ENCODE measurements at regions not wholly inside any gene's neighbourhood (a gene's known extent, or its start where the extent isn't known, plus 50 kb on each side); places are given as distances from the start of the nearest gene placed in this dataset.

DNA sequence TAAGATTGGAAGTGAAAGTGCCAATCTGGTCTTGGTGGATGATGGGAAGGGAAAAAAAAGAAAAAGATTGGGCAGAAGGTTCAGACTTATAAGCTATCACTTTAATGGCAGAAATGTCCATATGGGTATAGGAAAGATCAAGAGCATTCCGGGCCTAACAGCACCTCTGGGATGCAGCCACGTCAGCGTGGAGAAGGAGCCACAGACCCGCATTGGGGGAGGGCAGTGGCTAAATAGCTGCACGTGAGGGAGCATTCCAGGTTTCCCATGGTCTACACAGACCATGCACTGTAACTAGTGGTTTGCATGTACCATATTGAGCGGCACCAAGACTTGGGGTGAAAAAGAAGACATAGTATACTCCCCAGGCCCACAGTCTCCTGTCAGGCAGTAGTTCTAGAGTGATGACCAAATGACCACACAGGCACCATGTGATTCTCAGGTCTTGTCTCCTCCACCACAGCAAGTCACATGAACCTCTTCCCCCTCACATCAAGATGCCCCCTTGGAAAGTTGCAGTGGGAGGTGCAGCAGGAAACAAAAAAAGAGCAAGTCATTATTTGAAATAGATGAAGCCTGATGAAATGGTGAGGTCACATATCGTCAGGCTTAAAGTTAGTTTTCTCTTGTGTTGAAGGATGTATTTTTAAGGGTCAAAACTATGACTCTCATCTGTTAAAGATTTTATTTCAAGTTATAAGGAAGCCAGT lies 94.4 kb upstream of the TNFAIP3 start:
- no peak for DNase-seq (ENCODE audit: low read depth in 4 of 4, low spot score in 3 of 4)

DNA sequence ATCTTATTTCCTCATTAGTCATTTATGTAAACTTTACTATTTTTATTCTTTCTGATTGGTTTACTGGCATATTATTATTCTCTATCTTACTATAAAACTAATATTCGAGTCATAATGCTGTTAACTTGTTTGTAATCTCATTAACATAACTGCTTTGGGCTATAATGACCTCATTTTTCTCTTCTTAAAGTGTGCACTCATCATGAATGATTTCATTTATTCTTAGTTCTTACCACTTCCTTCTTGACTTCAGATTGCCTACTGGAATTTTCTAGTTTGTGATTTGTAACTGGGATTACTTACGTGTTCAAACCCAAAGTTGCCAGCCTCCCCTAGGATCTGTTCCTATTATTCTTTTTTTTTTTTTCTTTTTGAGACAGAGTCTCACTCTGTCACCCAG lies 91.8 kb upstream of the TNFAIP3 start:
- no peak for DNase-seq (ENCODE audit: low read depth in 4 of 4, low spot score in 3 of 4)

DNA sequence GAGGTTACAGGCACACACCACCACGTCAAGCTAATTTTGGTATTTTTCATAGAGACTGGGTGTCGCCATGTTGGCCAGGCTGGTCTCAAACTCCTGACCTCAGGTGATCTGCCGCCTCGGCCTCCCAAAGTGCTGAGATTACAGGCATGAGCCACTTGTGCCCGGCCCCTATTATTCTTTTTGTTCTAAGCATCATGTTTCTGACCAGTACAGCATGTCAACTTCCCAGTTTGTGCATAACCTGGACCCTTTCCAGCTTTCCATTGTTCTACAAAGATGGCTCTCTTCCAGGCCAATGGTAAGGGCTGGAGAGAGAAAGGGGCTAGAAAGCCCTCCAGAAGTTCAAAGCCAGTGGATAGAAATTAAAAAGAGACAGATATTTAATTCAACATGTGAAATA lies 91.3 kb upstream of the TNFAIP3 start:
- DNase-seq (ENCODE audit: low read depth in 4 of 4, low spot score in 3 of 4), result no peak

DNA sequence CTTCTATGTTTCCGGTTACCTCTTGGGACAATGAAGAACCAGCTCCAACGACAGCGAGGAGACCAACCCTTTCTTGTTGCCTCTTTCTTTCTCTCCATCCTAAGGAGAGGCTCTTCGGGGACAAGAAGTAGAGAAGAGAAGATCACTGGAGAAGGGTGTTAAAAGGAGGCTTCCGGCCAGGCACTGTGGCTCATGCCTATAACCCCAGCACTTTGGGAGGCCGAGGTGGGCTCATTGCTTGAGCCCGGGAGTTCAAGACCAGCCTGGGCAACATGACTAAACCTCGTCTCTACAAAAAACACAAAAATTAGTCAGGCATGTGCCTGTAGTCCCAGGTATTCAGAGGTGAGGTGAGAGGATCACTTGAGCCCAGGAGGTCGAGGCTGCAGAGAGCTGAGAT lies 90.8 kb upstream of the TNFAIP3 start:
- no peak for DNase-seq (ENCODE audit: low read depth in 4 of 4, low spot score in 3 of 4)

DNA sequence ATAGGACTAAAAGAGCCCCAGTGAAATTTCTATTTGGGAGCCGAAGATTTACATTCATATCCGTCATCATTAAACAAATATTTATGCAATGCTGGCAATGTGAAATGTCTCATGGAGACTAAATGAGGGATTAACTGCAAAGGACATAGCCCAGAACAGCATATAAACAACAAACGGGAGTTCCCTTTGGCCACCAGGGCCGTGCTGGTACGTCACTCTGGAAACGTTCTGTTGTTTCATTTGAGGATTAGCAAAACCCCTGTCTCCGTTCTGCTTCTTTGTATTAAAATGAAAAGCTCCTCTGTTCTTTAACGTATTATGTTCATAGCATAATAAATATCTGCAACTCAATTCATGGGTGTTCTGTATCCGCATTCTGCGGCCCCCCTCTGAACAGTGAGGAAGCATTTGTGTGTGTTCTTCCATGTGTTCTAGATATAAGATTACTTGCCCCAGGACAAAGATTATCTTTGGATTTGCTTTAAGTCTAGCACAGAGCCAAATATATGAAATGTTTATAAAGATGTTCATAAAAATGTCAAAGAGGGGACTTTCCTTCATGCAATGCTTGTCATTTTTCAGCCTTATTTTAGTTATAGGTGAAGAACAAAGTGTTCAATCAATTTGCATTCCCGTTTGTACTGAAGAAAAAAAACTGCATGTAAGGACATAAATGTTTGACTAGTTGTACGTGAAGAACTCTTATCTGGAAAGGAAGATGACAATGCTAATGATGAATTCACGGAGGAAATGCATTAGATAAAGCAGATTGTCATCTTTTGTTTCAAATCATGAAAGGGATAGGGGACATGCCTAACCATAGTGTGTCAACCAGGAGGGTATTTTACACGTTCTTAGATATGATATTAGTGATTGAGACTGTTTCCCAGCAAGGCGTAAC lies 90.0 kb upstream of the TNFAIP3 start:
- DNase-seq (ENCODE audit: low read depth in 4 of 4, low spot score in 3 of 4), result no peak

DNA sequence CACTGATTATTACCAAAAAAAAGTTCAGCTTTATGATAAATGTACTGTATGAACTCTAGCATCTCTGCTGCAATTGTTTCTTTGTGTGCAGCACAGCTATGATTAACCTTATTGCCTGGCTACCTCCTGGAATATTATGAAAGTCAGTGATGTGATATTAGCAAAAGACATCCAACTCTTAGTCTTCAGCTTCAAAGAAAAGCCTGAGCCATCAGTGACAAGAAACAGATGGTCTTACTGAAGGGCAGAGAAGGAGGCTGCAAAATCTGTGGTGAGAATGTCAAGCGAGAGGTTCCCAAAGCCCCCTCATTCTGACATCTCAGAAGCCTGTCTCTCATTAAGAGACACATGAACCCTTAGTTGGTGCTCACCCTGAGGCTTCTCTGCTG lies 89.4 kb upstream of the TNFAIP3 start:
- no peak for DNase-seq (ENCODE audit: low read depth in 4 of 4, low spot score in 3 of 4)

DNA sequence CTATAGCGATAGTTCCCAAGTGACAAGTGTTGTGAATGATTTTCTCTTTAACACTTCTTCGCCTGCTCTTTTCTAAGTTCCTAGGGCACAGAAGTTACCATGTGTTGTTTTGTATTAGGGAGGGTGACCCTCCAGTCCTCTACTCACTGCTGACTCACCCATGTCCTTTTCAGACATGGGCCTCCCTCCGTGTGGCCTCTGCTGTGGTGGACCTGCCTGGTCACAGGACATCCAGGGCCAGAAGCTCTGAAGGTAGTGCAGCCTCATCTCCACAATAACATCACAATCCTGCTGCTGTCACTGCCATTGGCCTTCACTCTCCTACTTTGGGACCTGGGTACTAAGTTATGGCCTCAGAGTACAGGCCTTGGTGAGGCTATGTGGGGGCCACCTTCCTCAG lies 87.1 kb upstream of the TNFAIP3 start:
- no peak for DNase-seq (ENCODE audit: low read depth in 4 of 4, low spot score in 3 of 4)

DNA sequence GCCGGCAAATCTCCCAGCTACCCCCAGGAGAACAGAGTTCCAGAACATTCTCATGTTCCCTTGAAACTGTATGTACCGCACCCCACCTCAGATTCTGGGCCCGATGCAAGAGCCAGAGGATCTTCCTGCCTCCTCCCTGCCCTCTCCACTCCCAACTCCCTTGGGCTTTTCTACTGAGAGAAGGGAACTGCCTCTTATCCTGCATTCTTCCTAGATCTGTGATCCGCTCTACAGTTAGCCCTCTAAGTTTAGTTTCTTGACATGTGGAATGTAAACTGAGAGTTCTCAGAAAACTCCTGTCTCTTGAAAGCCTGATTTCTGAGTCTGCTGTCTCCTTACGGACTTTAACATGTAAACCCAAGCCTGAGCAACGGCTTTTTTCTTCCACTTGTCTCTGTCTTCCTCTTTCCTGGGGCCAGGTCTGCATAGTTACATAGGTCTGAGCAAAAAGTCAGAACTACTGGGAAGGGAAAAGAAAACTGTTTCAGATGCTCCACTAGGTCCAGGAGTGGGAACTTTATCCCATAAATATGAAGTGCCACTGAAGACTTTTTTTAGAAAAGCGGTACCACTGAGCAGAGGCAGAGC lies 86.5 kb upstream of the TNFAIP3 start:
- DNase-seq (ENCODE audit: low read depth in 4 of 4, low spot score in 3 of 4), result no peak

DNA sequence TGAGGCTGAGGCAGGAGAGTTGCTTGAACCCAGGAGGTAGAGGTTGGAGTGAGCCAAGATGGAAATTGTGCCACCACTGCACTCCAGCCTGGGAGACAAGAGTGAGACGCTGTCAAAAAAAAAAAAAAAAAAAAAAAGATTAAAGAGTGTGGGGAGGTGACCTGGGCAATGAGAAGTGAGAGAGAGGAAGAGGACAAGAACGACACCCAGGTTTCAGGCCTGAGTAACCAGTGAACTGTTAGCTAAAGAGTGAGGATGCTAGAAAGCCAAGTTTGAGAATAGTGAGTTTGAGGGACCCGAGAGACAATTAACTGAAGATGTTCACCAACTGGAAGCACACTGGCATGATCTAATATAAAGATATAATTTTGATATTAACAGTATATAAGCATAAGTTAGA lies 85.4 kb upstream of the TNFAIP3 start:
- no peak for DNase-seq (ENCODE audit: low read depth in 4 of 4, low spot score in 3 of 4)

DNA sequence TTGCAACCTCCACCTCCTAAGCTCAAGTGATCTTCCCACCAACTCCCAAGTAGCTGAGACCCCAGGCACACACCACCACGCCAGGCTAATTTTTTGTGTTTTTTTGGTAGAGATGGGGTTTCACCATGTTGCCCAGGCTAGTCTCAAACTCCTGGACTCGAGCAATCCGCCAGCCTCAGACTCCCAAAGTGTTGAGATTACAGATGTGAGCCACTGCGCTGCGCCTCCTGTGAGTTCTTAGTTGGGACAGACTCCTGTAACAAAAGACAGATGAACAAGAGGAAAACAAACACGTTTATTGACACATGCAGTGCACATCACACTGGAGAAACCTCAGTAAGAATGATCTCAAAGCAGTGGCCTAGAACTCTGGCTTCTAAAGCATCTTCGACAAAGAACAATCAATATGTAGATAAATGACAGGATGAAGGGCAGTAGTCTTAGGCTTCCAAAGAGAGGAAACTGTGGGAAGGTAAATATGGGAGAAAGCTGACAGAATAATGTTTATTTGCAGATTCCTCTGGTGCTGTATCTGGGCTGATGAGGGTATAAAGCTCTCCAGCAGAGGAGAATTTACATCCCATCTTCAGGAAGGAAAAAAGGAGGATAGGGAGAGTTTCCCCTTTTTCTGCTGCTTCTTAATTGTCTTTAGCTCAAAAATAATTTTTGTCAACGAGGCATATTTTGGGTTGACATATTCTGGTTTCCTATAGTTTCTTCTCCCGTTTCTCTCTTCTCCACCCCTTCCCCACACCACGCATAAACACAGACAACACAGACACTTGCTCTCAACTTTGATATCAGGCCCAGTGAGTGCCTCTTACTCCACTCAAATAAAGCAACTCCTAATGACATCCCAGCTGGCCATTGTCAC lies 84.7 kb upstream of the TNFAIP3 start:
- no peak for DNase-seq (ENCODE audit: low read depth in 4 of 4, low spot score in 3 of 4)

DNA sequence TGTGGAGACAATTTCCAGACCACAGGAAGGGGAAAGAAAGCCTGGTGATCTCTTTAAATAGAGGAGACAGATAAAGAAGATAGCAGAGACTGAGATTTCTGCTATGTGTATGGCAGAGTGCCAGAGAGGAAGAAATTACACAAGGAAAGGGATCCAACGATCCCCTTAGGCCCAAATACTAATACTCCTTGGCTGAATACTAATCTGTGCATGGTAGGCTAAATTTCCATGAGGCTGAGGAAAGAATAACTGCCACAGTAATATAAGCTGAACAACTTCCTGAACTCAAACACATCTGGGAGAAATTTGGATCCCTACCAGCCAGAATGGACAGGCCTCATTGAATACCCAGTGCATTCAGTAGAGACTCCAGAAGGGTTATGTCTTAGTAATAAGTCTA lies 83.3 kb upstream of the TNFAIP3 start:
- no peak for DNase-seq (ENCODE audit: low read depth in 4 of 4, low spot score in 3 of 4)

DNA sequence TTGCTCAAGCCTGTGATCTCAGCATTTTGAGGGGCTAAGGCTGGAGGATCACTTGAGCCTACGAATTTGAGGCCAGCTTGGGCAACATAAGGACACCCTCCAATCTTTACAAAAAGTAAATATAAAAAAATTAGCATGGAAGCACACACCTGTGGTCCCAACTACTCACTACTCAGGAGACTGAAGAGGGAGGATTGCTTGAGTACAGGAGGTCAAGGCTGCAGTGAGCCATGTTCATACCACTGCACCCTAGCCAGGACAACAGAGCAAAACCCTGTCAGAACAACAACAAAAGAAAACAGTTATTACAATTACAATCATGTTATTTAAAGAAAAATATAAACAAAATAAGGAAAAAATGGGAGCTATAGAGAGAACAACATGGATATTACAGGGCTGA lies 82.5 kb upstream of the TNFAIP3 start:
- DNase-seq (ENCODE audit: low read depth in 4 of 4, low spot score in 3 of 4), result no peak

DNA sequence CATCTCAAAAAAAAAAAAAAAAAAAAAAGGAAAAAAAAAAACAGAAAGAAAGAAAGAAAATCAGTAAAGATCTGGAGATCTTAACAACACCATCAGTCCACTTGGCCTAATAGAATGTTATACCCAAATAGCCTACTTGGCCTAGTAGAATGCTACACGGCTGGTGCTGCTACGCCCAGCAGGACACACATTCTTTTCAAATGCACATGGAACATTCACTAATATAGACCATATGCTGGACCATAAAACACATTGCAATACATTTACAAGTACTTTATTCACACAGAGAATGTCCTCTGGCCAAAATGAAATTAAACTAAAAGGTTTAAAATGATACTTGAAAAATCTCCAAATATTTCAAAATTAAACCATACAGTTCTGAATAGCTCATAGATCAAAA lies 80.0 kb upstream of the TNFAIP3 start:
- DNase-seq (ENCODE audit: low read depth in 4 of 4, low spot score in 3 of 4), result no peak

DNA sequence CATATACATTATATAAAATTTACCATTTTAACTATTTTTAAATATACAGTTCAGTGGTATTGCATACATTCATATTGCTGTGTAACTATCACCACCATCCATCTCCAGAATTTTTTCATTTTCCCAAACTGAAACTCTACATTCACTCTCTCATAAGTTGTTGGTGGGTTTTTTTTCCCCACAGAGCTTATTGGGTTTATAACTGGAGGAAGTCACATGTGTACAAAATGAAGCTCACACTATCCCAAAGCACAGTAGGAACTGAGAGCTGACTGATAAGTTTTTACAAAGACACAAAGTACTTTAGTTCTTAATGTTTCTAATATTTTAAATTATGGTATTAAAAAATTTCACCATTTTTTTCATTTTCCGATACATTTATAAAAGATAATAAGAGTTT lies 78.8 kb upstream of the TNFAIP3 start:
- DNase-seq (ENCODE audit: low read depth in 4 of 4, low spot score in 3 of 4), result no peak

DNA sequence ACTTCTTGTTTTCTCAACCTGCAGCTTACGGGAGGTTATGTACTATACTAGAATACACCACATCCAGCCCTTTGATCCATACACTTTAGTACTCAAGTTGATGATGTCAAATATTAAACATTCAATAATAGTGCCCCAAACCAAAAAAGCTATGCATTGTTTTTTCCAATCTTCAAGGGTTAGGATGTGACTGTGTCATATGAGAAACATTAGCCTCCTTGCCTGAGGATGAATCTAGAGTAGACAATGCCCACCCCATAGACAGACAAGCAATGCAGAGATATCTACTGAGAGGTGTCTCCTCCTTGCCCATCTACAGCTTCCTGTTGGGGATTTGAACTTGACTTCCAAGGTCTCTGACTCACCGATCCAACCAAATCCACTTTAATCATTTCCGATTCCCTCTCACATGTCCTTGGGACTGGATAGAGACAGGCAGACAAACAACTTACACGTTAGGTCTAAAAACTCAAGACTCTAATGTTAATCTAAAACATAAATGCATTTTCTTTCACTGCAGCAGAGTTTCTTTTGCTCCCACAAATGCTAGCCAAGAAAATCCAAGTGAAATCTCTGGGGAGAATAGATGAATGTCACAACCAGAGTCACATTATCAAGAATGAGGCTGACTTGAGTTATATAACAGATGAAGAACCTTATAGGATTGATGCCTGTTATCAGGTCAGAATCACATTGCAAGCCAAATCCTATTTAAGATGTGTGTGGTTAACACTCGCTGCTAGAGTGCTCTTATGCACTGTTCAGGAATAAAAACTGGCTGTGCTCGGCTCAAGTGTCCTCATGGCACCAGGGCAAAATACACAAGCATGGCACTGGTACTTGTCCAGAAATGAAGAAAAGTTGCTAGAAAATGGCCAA lies 75.5 kb upstream of the TNFAIP3 start:
- no peak for DNase-seq (ENCODE audit: low read depth in 4 of 4, low spot score in 3 of 4)

DNA sequence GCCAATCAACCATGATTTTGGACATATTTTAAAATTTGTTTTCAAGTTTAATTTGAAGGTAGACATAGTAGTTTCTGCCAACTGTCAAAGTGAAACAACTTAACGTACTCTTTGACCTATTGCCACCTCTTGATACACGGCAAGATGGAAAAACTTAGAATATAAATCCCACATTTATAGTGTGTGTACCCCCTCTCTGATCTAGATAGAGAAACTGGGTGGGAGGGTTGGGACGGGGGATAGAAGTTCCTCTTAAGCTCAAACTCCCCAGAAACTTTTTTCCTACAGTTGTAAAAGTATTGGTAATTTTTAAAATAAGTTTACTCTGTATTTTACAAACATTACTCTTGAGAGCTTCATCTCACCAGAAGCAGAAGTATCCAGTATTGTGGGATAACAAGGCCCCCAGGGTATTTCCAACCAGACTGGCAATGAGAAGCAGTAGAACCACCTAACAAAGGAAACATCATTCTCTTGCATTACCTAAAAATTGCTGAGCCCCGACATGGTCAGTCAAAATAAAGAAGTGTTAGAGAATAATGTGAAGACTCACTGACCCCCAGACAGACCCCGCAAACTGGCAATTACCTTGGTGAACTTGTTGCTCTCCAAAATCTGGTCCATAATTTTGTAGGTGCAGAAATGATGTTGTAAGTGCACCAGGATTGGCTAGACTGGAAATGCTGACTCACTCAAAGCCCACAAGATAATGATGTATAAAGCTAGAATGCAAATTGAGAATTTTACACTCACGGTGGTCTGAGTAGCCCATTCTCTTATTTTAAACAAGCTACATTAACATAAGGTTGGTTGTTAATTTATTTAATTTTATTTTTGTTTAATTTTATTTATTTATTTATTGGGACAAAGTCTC lies 74.7 kb upstream of the TNFAIP3 start:
- DNase-seq (ENCODE audit: low read depth in 4 of 4, low spot score in 3 of 4), result no peak

DNA sequence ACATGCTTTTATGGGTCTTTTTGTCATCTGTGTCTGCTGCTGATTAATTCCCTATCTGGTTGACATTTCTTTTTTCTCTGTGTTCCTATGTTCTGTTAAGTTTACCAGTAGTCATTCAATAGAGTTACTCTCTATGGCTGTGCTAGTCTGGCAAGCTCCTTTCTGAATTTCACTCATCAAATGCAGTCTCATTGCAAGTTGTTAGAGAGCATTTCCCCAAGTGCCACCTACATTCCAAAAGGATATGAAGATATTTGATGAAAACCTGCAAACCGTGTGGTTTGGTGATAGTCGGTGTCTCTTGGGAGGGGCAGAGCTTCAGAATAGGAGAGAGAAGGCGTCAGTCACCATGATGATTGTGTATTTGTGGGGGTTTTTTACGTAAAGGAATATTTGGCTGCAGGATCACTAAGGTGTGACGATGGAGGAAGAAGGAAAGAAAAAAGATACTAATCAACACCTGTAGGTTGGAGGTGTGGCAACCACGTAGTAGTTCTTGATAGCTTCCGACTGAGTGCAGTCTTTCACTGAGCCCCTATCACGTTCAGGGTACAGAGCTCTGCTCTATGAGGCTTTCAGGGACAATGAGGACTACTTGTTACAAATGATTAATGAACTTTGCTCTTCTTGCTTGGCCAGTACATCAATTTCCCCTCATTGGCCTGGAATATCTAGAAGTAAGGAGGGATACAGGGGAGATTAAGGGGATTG lies 73.1 kb upstream of the TNFAIP3 start:
- no peak for DNase-seq (ENCODE audit: low read depth in 4 of 4, low spot score in 3 of 4)

DNA sequence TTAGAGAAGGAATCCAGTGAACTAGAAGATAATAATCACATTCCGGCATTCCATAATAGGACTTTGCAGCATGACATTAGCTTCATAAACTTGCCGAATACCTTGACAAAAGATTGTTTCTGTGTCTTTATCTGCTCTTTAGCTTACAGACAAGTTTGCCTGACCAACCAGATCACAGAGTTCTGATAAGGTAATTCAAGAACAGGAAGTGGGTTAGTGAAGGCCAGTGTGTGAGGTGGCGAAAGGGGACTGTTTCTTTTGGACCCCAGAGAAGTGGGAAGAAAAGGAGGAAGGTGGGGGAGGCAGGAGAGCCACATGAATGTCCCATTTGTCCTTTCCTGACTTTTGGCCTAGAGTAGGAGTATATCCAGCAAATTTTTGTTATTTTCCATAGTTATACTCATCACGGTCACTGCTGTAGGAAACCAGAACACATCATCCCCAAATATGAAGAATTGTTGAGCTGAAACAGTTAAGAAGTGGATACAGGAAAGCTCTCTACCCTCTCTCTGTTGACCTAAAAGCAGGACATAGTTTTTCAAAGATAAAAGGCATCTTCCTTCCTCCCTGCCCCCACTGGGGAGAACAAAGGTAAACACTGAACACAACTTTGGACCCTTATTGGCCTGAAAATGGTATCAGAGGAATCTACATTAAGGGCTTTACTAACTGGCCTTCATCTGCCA lies 72.4 kb upstream of the TNFAIP3 start:
- DNase-seq (ENCODE audit: low read depth in 4 of 4, low spot score in 3 of 4), result no peak

Data from left renal pelvis (tissue), 4 donors.